Activated CD8-positive, alpha-beta memory T cell treated with anti-CD3 and anti-CD28 coated beads for 48 hours (primary cell): ENCODE measurements at regions not wholly inside any gene's neighbourhood (a gene's known extent, or its start where the extent isn't known, plus 50 kb on each side); places are given as distances from the start of the nearest gene placed in this dataset.

Experiments
- DNase-seq, 3 experiments: peaks; one replicate each; pipeline ENCODE4 v3.0.0-alpha.2; 2020; ENCODE audit warnings: low read depth in 2 of 3, low spot score in 2 of 3

GRCh38 chr16:66066404-66066803, 300.1 kb upstream of the CDH5 start:
- DNase-seq: no peak

GRCh38 chr16:66065925-66066324, 300.6 kb upstream of the CDH5 start:
- no peak for DNase-seq

GRCh38 chr16:66064801-66065530, 301.5 kb upstream of the CDH5 start:
- no peak for DNase-seq

- DNase-seq: no peak
Measured at GRCh38 chr16:66058832-66059231, 307.7 kb upstream of the CDH5 start.

- DNase-seq: no peak
Measured at GRCh38 chr16:66058172-66058691, 308.3 kb upstream of the CDH5 start.

GRCh38 chr16:66057057-66057456, 309.4 kb upstream of the CDH5 start:
- DNase-seq: no peak

- no peak for DNase-seq
Measured at GRCh38 chr16:66054095-66054494, 312.4 kb upstream of the CDH5 start.

GRCh38 chr16:66052745-66053144, 313.7 kb upstream of the CDH5 start:
- DNase-seq: no peak

GRCh38 chr16:66050991-66051390, 315.5 kb upstream of the CDH5 start:
- no peak for DNase-seq

- no peak for DNase-seq
Measured at GRCh38 chr16:66049865-66050264, 316.6 kb upstream of the CDH5 start.

- DNase-seq: no peak
Measured at GRCh38 chr16:66045626-66046025, 320.9 kb upstream of the CDH5 start.

GRCh38 chr16:66044556-66044955, 321.9 kb upstream of the CDH5 start:
- no peak for DNase-seq

- DNase-seq: no peak
Measured at GRCh38 chr16:66044089-66044488, 322.4 kb upstream of the CDH5 start.

- no peak for DNase-seq
Measured at GRCh38 chr16:66043326-66043725, 323.2 kb upstream of the CDH5 start.

GRCh38 chr16:66042341-66042740, 324.1 kb upstream of the CDH5 start:
- DNase-seq: no peak

- DNase-seq: no peak
Measured at GRCh38 chr16:66041907-66042306, 324.6 kb upstream of the CDH5 start.

- DNase-seq: no peak
Measured at GRCh38 chr16:66039793-66040192, 326.7 kb upstream of the CDH5 start.

GRCh38 chr16:66036793-66037715, 329.4 kb upstream of the CDH5 start:
- no peak for DNase-seq

GRCh38 chr16:66036184-66036583, 330.3 kb upstream of the CDH5 start:
- DNase-seq: no peak

- DNase-seq: no peak
Measured at GRCh38 chr16:66035096-66035495, 331.4 kb upstream of the CDH5 start.

GRCh38 chr16:66032841-66033240, 333.6 kb upstream of the CDH5 start:
- no peak for DNase-seq

- DNase-seq: no peak
Measured at GRCh38 chr16:66030036-66030435, 336.5 kb upstream of the CDH5 start.
